Testis (tissue), 2 donors: ENCODE measurements at regions not wholly inside any gene's neighbourhood (a gene's known extent, or its start where the extent isn't known, plus 50 kb on each side); places are given as distances from the start of the nearest gene placed in this dataset.

Experiments used
- POLR2A ChIP-seq: fragments of 450-650 bp; IDR thresholded peaks from one replicate; pipeline ENCODE4 v1.6.1; 2017; ENCODE audit warnings: antibody characterized with exemption, mild to moderate bottlenecking, moderate library complexity
- TF ChIP-seq, protein P1 (sequence below), 3 experiments: fragments of 450-650 bp in 2 of 3; fragments of 200-600 bp in 1 of 3; sonication (generic) in 1 of 3; IDR thresholded peaks; one replicate each; pipeline ENCODE4 v1.5.1; 2016 to 2019; ENCODE audit warnings: antibody characterized with exemption in 3 of 3, mild to moderate bottlenecking in 2 of 3, moderate library complexity in 1 of 3

GRCh38 chr9:87813119-87813463 lies 69.6 kb upstream of the SPATA31E1 start:
- TF ChIP-seq POLR2A = no peak
- TF ChIP-seq, protein P1, sequence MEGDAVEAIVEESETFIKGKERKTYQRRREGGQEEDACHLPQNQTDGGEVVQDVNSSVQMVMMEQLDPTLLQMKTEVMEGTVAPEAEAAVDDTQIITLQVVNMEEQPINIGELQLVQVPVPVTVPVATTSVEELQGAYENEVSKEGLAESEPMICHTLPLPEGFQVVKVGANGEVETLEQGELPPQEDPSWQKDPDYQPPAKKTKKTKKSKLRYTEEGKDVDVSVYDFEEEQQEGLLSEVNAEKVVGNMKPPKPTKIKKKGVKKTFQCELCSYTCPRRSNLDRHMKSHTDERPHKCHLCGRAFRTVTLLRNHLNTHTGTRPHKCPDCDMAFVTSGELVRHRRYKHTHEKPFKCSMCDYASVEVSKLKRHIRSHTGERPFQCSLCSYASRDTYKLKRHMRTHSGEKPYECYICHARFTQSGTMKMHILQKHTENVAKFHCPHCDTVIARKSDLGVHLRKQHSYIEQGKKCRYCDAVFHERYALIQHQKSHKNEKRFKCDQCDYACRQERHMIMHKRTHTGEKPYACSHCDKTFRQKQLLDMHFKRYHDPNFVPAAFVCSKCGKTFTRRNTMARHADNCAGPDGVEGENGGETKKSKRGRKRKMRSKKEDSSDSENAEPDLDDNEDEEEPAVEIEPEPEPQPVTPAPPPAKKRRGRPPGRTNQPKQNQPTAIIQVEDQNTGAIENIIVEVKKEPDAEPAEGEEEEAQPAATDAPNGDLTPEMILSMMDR (IDR thresholded peaks at IDR 0.05) = no peak
